ENCODE measurements at regions not wholly inside any gene's neighbourhood (a gene's known extent, or its start where the extent isn't known, plus 50 kb on each side); places are given as distances from the start of the nearest gene placed in this dataset.

DNA sequence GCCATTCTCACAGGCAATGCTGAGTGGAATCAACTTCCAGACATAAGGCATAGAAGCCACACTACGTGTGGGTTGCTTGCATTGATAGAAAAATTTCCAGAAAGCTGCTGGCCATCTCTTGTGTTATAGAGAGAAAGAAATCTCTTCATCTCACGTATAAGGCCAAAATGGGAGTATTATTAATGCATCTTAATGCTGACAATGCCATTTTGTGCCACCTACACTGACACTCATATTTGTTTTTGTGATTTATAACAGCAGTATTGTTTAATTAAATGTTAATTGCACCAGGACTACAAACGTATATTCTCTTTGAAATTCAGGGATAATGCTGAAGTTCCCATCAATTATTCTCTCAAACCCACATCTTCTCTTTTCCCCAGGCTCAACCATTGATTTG lies 56.1 kb upstream of the TMEM132D start:
- TF ChIP-seq, protein P1, sequence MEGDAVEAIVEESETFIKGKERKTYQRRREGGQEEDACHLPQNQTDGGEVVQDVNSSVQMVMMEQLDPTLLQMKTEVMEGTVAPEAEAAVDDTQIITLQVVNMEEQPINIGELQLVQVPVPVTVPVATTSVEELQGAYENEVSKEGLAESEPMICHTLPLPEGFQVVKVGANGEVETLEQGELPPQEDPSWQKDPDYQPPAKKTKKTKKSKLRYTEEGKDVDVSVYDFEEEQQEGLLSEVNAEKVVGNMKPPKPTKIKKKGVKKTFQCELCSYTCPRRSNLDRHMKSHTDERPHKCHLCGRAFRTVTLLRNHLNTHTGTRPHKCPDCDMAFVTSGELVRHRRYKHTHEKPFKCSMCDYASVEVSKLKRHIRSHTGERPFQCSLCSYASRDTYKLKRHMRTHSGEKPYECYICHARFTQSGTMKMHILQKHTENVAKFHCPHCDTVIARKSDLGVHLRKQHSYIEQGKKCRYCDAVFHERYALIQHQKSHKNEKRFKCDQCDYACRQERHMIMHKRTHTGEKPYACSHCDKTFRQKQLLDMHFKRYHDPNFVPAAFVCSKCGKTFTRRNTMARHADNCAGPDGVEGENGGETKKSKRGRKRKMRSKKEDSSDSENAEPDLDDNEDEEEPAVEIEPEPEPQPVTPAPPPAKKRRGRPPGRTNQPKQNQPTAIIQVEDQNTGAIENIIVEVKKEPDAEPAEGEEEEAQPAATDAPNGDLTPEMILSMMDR (IDR thresholded peaks at IDR 0.05; ENCODE audit: poor library complexity, severe bottlenecking): no peak
- TF ChIP-seq, protein P2, sequence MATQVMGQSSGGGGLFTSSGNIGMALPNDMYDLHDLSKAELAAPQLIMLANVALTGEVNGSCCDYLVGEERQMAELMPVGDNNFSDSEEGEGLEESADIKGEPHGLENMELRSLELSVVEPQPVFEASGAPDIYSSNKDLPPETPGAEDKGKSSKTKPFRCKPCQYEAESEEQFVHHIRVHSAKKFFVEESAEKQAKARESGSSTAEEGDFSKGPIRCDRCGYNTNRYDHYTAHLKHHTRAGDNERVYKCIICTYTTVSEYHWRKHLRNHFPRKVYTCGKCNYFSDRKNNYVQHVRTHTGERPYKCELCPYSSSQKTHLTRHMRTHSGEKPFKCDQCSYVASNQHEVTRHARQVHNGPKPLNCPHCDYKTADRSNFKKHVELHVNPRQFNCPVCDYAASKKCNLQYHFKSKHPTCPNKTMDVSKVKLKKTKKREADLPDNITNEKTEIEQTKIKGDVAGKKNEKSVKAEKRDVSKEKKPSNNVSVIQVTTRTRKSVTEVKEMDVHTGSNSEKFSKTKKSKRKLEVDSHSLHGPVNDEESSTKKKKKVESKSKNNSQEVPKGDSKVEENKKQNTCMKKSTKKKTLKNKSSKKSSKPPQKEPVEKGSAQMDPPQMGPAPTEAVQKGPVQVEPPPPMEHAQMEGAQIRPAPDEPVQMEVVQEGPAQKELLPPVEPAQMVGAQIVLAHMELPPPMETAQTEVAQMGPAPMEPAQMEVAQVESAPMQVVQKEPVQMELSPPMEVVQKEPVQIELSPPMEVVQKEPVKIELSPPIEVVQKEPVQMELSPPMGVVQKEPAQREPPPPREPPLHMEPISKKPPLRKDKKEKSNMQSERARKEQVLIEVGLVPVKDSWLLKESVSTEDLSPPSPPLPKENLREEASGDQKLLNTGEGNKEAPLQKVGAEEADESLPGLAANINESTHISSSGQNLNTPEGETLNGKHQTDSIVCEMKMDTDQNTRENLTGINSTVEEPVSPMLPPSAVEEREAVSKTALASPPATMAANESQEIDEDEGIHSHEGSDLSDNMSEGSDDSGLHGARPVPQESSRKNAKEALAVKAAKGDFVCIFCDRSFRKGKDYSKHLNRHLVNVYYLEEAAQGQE (IDR thresholded peaks at IDR 0.05; ENCODE audit: borderline replicate concordance): no peak
- TF ChIP-seq SMC3 (conservative IDR thresholded peaks at IDR 0.05; ENCODE audit: poor library complexity) (no peak), MXI1 (conservative IDR thresholded peaks at IDR 0.05; ENCODE audit: poor library complexity, severe bottlenecking) (no peak), RAD21 (conservative IDR thresholded peaks at IDR 0.05) (no peak), TAF1 (IDR thresholded peaks at IDR 0.05; ENCODE audit: low read depth) (no peak), POLR2AphosphoS5 (IDR thresholded peaks at IDR 0.05) (no peak), EZH2 (IDR thresholded peaks at IDR 0.05; ENCODE audit: borderline replicate concordance, insufficient read depth, low read length, poor library complexity, severe bottlenecking) (no peak), EP300 (conservative IDR thresholded peaks at IDR 0.05; ENCODE audit: poor library complexity, severe bottlenecking) (no peak)
- Histone ChIP-seq H3K9me3 (ENCODE audit: low read length) (no peaks in the 10 kb centered on the region), H3K9ac (ENCODE audit: low read length) (no peak overlapping the region)

DNA sequence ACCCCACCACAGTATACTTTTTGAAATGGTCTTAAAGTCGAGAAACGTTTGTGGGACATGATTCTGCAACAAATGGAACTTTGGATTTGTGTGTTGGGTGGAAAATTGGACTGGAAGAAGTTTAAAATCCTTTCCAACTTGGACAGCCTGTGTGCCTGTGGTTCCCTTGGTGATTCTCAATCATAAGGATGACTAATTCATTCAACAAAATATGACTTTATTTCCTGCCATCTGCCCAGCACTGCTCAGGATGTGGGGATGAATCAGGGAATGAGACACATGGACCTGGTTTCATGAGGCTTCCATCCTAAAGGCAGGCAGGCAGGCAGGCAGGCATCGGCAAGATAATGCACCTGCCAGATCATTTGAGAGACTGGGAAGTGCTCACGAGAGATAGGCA lies 57.3 kb upstream of the TMEM132D start:
- no peaks in the 10 kb centered on the region for H3K27me3 ChIP-seq (ENCODE audit: insufficient read depth, low read depth, low read length)
- TF ChIP-seq, protein P1 (IDR thresholded peaks at IDR 0.05; ENCODE audit: poor library complexity, severe bottlenecking): no peak
- TF ChIP-seq MXI1 (conservative IDR thresholded peaks at IDR 0.05; ENCODE audit: poor library complexity, severe bottlenecking) (no peak), RAD21 (conservative IDR thresholded peaks at IDR 0.05) (no peak), SMC3 (conservative IDR thresholded peaks at IDR 0.05; ENCODE audit: poor library complexity) (no peak), POLR2AphosphoS5 (IDR thresholded peaks at IDR 0.05) (no peak), EP300 (conservative IDR thresholded peaks at IDR 0.05; ENCODE audit: poor library complexity, severe bottlenecking) (no peak), TAF1 (IDR thresholded peaks at IDR 0.05; ENCODE audit: low read depth) (no peak), EZH2 (IDR thresholded peaks at IDR 0.05; ENCODE audit: borderline replicate concordance, insufficient read depth, low read length, poor library complexity, severe bottlenecking) (no peak)
- TF ChIP-seq, protein P2 (IDR thresholded peaks at IDR 0.05; ENCODE audit: borderline replicate concordance): no peak
- no peak overlapping the region for H3K4me3 ChIP-seq (ENCODE audit: low read length)
- H2AFZ ChIP-seq (ENCODE audit: low read depth, low read length): no peak overlapping the region
- H3K9me2 ChIP-seq (ENCODE audit: insufficient read depth, low read length): no peaks in the 10 kb centered on the region
- H3K79me2 ChIP-seq (replicated peaks; ENCODE audit: insufficient read depth, low read length): no peaks in the 10 kb centered on the region
- no peaks in the 10 kb centered on the region for H4K20me1 ChIP-seq (ENCODE audit: insufficient read depth)
- H3K9me3 ChIP-seq (ENCODE audit: low read length): no peaks in the 10 kb centered on the region
- H3F3A ChIP-seq (ENCODE audit: insufficient read depth, low read length, poor library complexity, severe bottlenecking): no peaks in the 10 kb centered on the region
- no peak overlapping the region for H3K27ac ChIP-seq (ENCODE audit: low read length)
- no peaks in the 10 kb centered on the region for H3K36me3 ChIP-seq (ENCODE audit: insufficient read depth, low read length)
- H3K9ac ChIP-seq (ENCODE audit: low read length): no peak overlapping the region
- no peak overlapping the region for H3K4me2 ChIP-seq (ENCODE audit: low read length)

More for the DNA sequence above, 56.1 kb upstream of the TMEM132D start:
- H3K79me2 ChIP-seq (replicated peaks; ENCODE audit: insufficient read depth, low read length): no peaks in the 10 kb centered on the region
- H3K27me3 ChIP-seq (ENCODE audit: insufficient read depth, low read depth, low read length): no peaks in the 10 kb centered on the region
- no peaks in the 10 kb centered on the region for H4K20me1 ChIP-seq (ENCODE audit: insufficient read depth)
- no peak overlapping the region for H3K27ac ChIP-seq (ENCODE audit: low read length)
- no peak overlapping the region for H3K4me2 ChIP-seq (ENCODE audit: low read length)
- H3K36me3 ChIP-seq (ENCODE audit: insufficient read depth, low read length): no peaks in the 10 kb centered on the region
- no peaks in the 10 kb centered on the region for H3F3A ChIP-seq (ENCODE audit: insufficient read depth, low read length, poor library complexity, severe bottlenecking)
- H2AFZ ChIP-seq (ENCODE audit: low read depth, low read length): no peak overlapping the region
- no peaks in the 10 kb centered on the region for H3K9me2 ChIP-seq (ENCODE audit: insufficient read depth, low read length)
- no peak overlapping the region for H3K4me3 ChIP-seq (ENCODE audit: low read length)

All from neural cell (in vitro differentiated cells).